ENCODE measurements at regions not wholly inside any gene's neighbourhood (a gene's known extent, or its start where the extent isn't known, plus 50 kb on each side); places are given as distances from the start of the nearest gene placed in this dataset.

DNA sequence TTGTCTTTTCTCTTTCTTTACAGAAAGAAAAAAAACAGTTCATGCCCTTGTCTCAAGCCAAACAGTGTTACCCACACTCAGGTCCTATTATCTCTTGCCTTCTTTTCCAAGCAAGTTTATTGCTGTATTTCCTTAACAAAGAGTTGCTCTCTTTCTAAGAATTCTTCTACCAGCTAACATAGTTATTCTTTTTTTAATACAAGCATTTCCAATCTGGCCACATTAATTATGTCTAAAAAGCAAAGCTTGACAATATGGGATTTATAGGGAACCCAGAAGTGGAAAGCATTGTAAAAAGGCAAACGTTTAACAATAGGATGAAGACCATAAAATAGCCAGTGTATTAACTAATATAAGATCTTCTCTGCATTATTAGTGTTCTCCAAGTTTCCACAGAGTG, 272.5 kb upstream of the CWC22 start:
- no peak overlapping the region for H3K9ac ChIP-seq (ENCODE audit: low read depth in 1 of 2, low read length in 2 of 2)

DNA sequence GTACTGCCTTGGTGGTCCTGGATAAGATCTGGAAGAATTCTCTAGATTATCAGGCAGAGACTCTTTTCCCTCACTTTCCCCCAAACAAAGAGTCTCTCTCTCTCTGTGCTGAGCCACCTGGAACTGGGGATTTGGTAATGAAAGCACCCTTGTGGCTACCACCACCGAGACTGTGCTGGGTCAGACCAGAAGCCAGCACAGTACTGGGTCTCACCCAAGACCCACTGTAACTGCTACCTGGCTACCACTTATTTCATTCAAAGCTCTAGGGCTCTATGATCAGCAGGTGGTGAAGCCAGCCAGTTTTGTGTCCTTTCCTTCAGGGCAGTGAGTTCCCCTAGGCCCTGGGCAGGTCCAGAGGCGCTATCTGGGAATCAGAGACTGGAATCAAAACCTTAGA, 269.6 kb upstream of the CWC22 start:
- Histone ChIP-seq H3K4me1 (ENCODE audit: control insufficient read depth in 2 of 2, insufficient read depth in 2 of 2, low read length in 2 of 2) (no peaks in the 10 kb centered on the region), H3K9ac (ENCODE audit: low read depth in 1 of 2, low read length in 2 of 2) (no peak overlapping the region), H3K4me3 (ENCODE audit: low read length in 2 of 2) (no peak overlapping the region), H3K27me3 (ENCODE audit: control insufficient read depth in 2 of 2, insufficient read depth in 2 of 2, low read length in 2 of 2) (no peaks in the 10 kb centered on the region), H3K27ac (ENCODE audit: low read depth in 2 of 2, low read length in 2 of 2) (no peak overlapping the region), H3K9me3 (ENCODE audit: control insufficient read depth in 2 of 2, low read length in 2 of 2) (no peaks in the 10 kb centered on the region), H3K36me3 (ENCODE audit: control insufficient read depth in 2 of 2, insufficient read depth in 2 of 2, low read length in 2 of 2) (no peaks in the 10 kb centered on the region)

More for the DNA sequence above, 272.5 kb upstream of the CWC22 start:
- Histone ChIP-seq H3K4me1 (ENCODE audit: control insufficient read depth in 2 of 2, insufficient read depth in 2 of 2, low read length in 2 of 2) (no peaks in the 10 kb centered on the region), H3K9me3 (ENCODE audit: control insufficient read depth in 2 of 2, low read length in 2 of 2) (no peaks in the 10 kb centered on the region), H3K27ac (ENCODE audit: low read depth in 2 of 2, low read length in 2 of 2) (no peak overlapping the region), H3K27me3 (ENCODE audit: control insufficient read depth in 2 of 2, insufficient read depth in 2 of 2, low read length in 2 of 2) (no peaks in the 10 kb centered on the region), H3K36me3 (ENCODE audit: control insufficient read depth in 2 of 2, insufficient read depth in 2 of 2, low read length in 2 of 2) (no peaks in the 10 kb centered on the region), H3K4me3 (ENCODE audit: low read length in 2 of 2) (no peak overlapping the region)

- no peaks in the 10 kb centered on the region for H3K36me3 ChIP-seq (ENCODE audit: control insufficient read depth in 2 of 2, insufficient read depth in 2 of 2, low read length in 2 of 2)
These were observed 260.9 kb upstream of the CWC22 start for GRCh38 chr2:180268006-180268405.

DNA sequence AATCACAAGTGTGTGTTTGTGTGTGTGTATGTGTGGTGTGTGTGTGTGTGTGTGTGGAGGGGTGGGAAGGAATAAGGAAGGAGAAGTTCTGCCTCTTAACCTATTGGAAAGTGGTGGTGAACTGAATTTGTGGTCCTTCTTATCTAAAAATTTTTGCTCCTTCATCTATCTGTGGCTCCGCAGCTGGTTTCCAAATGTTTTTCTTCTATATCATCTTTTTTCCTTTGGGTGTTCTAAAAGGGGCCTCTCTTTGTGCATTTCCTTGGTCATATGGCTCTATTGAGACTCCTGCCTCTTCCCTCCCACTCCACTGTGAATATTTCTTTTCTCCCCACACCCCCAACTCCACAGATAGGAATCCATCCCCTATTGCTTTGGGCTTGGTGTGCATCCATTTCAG, 254.9 kb upstream of the CWC22 start:
- Histone ChIP-seq H3K4me3 (ENCODE audit: low read length in 2 of 2) (no peak overlapping the region), H3K9ac (ENCODE audit: low read depth in 1 of 2, low read length in 2 of 2) (no peak overlapping the region), H3K9me3 (ENCODE audit: control insufficient read depth in 2 of 2, low read length in 2 of 2) (no peaks in the 10 kb centered on the region), H3K4me1 (ENCODE audit: control insufficient read depth in 2 of 2, insufficient read depth in 2 of 2, low read length in 2 of 2) (peaks cover 0 to 3% of the 10 kb centered on the region in 2 donors), H3K36me3 (ENCODE audit: control insufficient read depth in 2 of 2, insufficient read depth in 2 of 2, low read length in 2 of 2) (no peaks in the 10 kb centered on the region), H3K27me3 (ENCODE audit: control insufficient read depth in 2 of 2, insufficient read depth in 2 of 2, low read length in 2 of 2) (peaks cover 4 to 26% of the 10 kb centered on the region in 2 donors), H3K27ac (ENCODE audit: low read depth in 2 of 2, low read length in 2 of 2) (no peak overlapping the region)

More at GRCh38 chr2:180268006-180268405, 260.9 kb upstream of the CWC22 start:
- H3K9me3 ChIP-seq (ENCODE audit: control insufficient read depth in 2 of 2, low read length in 2 of 2) = no peaks in the 10 kb centered on the region
- peaks cover 0 to 9% of the 10 kb centered on the region in 2 donors for H3K27me3 ChIP-seq (ENCODE audit: control insufficient read depth in 2 of 2, insufficient read depth in 2 of 2, low read length in 2 of 2)
- H3K9ac ChIP-seq (ENCODE audit: low read depth in 1 of 2, low read length in 2 of 2) = no peak overlapping the region
- no peaks in the 10 kb centered on the region for H3K4me1 ChIP-seq (ENCODE audit: control insufficient read depth in 2 of 2, insufficient read depth in 2 of 2, low read length in 2 of 2)
- no peak overlapping the region for H3K4me3 ChIP-seq (ENCODE audit: low read length in 2 of 2)
- H3K27ac ChIP-seq (ENCODE audit: low read depth in 2 of 2, low read length in 2 of 2) = no peak overlapping the region

DNA sequence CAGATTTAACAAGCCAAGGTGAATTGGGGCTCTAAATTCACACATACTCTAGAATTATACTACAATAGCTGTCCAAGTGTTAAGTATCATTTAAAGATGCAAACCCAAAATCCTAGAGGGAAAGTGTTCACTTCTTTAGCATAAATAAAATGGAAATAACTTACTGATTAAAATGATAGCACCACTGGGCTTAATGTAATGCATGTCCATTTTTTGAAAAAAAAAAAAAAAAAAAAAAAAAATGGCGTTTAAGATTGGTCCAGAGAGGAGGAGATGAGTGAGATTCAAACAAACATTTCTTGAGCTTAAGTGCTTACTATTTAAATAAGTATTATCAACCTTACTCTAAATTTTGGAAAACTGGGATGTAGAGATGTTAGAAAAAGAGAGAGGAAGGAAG, 251.5 kb upstream of the CWC22 start:
- H3K9ac ChIP-seq (ENCODE audit: low read depth in 1 of 2, low read length in 2 of 2) = no peak overlapping the region
- H3K36me3 ChIP-seq (ENCODE audit: control insufficient read depth in 2 of 2, insufficient read depth in 2 of 2, low read length in 2 of 2) = no peaks in the 10 kb centered on the region
- peaks cover 7 to 44% of the 10 kb centered on the region in 2 donors for H3K27me3 ChIP-seq (ENCODE audit: control insufficient read depth in 2 of 2, insufficient read depth in 2 of 2, low read length in 2 of 2)
- no peaks in the 10 kb centered on the region for H3K9me3 ChIP-seq (ENCODE audit: control insufficient read depth in 2 of 2, low read length in 2 of 2)
- no peak overlapping the region for H3K4me3 ChIP-seq (ENCODE audit: low read length in 2 of 2)
- no peak overlapping the region for H3K27ac ChIP-seq (ENCODE audit: low read depth in 2 of 2, low read length in 2 of 2)
- peaks cover 0 to 3% of the 10 kb centered on the region in 2 donors for H3K4me1 ChIP-seq (ENCODE audit: control insufficient read depth in 2 of 2, insufficient read depth in 2 of 2, low read length in 2 of 2)

DNA sequence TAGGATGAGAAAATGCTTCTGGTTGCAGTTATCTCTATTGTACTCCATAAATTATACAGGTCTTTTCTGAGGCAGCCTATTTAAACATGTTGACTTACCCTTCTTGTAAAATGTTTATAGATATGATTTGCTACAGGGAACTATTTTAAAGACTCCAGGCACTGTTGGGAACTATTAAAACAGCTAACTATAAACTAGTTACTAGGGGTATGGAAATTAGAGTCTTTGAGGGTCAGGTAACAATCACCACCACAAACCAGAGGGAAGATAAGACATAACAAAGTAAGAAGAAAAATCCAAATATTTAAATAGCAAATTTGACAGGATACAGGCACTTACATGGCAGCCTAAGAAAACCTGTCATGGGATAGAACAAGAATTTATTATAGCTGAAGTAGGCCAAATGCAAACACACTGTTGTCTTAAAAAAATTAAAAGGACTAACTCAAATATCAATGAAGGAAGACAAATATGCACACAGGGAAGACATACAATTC, 251.0 kb upstream of the CWC22 start:
- H3K9me3 ChIP-seq (ENCODE audit: control insufficient read depth in 2 of 2, low read length in 2 of 2) = no peaks in the 10 kb centered on the region
- H3K27ac ChIP-seq (ENCODE audit: low read depth in 2 of 2, low read length in 2 of 2) = no peak overlapping the region
- H3K4me1 ChIP-seq (ENCODE audit: control insufficient read depth in 2 of 2, insufficient read depth in 2 of 2, low read length in 2 of 2) = peaks cover 0 to 3% of the 10 kb centered on the region in 2 donors
- H3K9ac ChIP-seq (ENCODE audit: low read depth in 1 of 2, low read length in 2 of 2) = no peak overlapping the region
- peaks cover 7 to 44% of the 10 kb centered on the region in 2 donors for H3K27me3 ChIP-seq (ENCODE audit: control insufficient read depth in 2 of 2, insufficient read depth in 2 of 2, low read length in 2 of 2)
- no peak overlapping the region for H3K4me3 ChIP-seq (ENCODE audit: low read length in 2 of 2)
- H3K36me3 ChIP-seq (ENCODE audit: control insufficient read depth in 2 of 2, insufficient read depth in 2 of 2, low read length in 2 of 2) = no peaks in the 10 kb centered on the region

GRCh38 chr2:180257247-180257646, 250.2 kb upstream of the CWC22 start:
- Histone ChIP-seq H3K27ac (ENCODE audit: low read depth in 2 of 2, low read length in 2 of 2) (no peak overlapping the region), H3K4me3 (ENCODE audit: low read length in 2 of 2) (no peak overlapping the region), H3K9ac (ENCODE audit: low read depth in 1 of 2, low read length in 2 of 2) (no peak overlapping the region), H3K9me3 (ENCODE audit: control insufficient read depth in 2 of 2, low read length in 2 of 2) (no peaks in the 10 kb centered on the region), H3K36me3 (ENCODE audit: control insufficient read depth in 2 of 2, insufficient read depth in 2 of 2, low read length in 2 of 2) (no peaks in the 10 kb centered on the region), H3K27me3 (ENCODE audit: control insufficient read depth in 2 of 2, insufficient read depth in 2 of 2, low read length in 2 of 2) (peaks cover 7 to 44% of the 10 kb centered on the region in 2 donors), H3K4me1 (ENCODE audit: control insufficient read depth in 2 of 2, insufficient read depth in 2 of 2, low read length in 2 of 2) (peaks cover 0 to 3% of the 10 kb centered on the region in 2 donors)

- Histone ChIP-seq H3K27me3 (ENCODE audit: control insufficient read depth in 2 of 2, insufficient read depth in 2 of 2, low read length in 2 of 2) (peaks cover 3 to 36% of the 10 kb centered on the region in 2 donors), H3K36me3 (ENCODE audit: control insufficient read depth in 2 of 2, insufficient read depth in 2 of 2, low read length in 2 of 2) (no peaks in the 10 kb centered on the region), H3K4me1 (ENCODE audit: control insufficient read depth in 2 of 2, insufficient read depth in 2 of 2, low read length in 2 of 2) (peaks cover 0 to 3% of the 10 kb centered on the region in 2 donors), H3K9ac (ENCODE audit: low read depth in 1 of 2, low read length in 2 of 2) (no peak overlapping the region), H3K4me3 (ENCODE audit: low read length in 2 of 2) (no peak overlapping the region), H3K27ac (ENCODE audit: low read depth in 2 of 2, low read length in 2 of 2) (no peak overlapping the region), H3K9me3 (ENCODE audit: control insufficient read depth in 2 of 2, low read length in 2 of 2) (no peaks in the 10 kb centered on the region)
These were observed 248.9 kb upstream of the CWC22 start for GRCh38 chr2:180255981-180256380.

GRCh38 chr2:180254872-180255271, 247.8 kb upstream of the CWC22 start:
- no peak overlapping the region for H3K9ac ChIP-seq (ENCODE audit: low read depth in 1 of 2, low read length in 2 of 2)
- no peak overlapping the region for H3K27ac ChIP-seq (ENCODE audit: low read depth in 2 of 2, low read length in 2 of 2)
- no peaks in the 10 kb centered on the region for H3K36me3 ChIP-seq (ENCODE audit: control insufficient read depth in 2 of 2, insufficient read depth in 2 of 2, low read length in 2 of 2)
- peaks cover 3 to 32% of the 10 kb centered on the region in 2 donors for H3K27me3 ChIP-seq (ENCODE audit: control insufficient read depth in 2 of 2, insufficient read depth in 2 of 2, low read length in 2 of 2)
- no peaks in the 10 kb centered on the region for H3K9me3 ChIP-seq (ENCODE audit: control insufficient read depth in 2 of 2, low read length in 2 of 2)
- H3K4me1 ChIP-seq (ENCODE audit: control insufficient read depth in 2 of 2, insufficient read depth in 2 of 2, low read length in 2 of 2) = peaks cover 0 to 3% of the 10 kb centered on the region in 2 donors
- H3K4me3 ChIP-seq (ENCODE audit: low read length in 2 of 2) = no peak overlapping the region

- H3K9me3 ChIP-seq (ENCODE audit: control insufficient read depth in 2 of 2, low read length in 2 of 2) = no peaks in the 10 kb centered on the region
- H3K4me1 ChIP-seq (ENCODE audit: control insufficient read depth in 2 of 2, insufficient read depth in 2 of 2, low read length in 2 of 2) = no peaks in the 10 kb centered on the region
- H3K27ac ChIP-seq (ENCODE audit: low read depth in 2 of 2, low read length in 2 of 2) = no peak overlapping the region
- H3K36me3 ChIP-seq (ENCODE audit: control insufficient read depth in 2 of 2, insufficient read depth in 2 of 2, low read length in 2 of 2) = no peaks in the 10 kb centered on the region
- peaks cover 0 to 9% of the 10 kb centered on the region in 2 donors for H3K27me3 ChIP-seq (ENCODE audit: control insufficient read depth in 2 of 2, insufficient read depth in 2 of 2, low read length in 2 of 2)
- no peak overlapping the region for H3K9ac ChIP-seq (ENCODE audit: low read depth in 1 of 2, low read length in 2 of 2)
- no peak overlapping the region for H3K4me3 ChIP-seq (ENCODE audit: low read length in 2 of 2)
These were observed 240.6 kb upstream of the CWC22 start for GRCh38 chr2:180247658-180248057.

DNA sequence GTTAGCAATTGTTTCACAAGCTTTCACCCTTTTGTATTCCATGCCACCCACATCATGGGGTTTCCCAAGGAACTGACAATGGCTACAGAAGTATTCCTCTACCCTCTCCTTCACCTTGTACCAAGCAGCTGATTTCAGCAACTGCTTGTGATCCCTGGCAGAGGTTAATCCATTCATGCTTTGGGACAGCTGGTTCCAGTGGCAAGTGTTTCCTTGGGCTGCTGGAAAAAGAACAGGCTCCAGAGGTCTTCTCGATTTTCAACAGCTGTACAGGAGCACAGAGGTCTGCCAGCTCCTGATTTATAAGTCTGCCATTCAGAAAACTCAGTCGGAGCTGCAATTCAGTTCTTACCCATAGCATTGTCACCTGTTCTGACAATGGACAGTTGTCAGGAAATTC, 239.2 kb upstream of the CWC22 start:
- Histone ChIP-seq H3K36me3 (ENCODE audit: control insufficient read depth in 2 of 2, insufficient read depth in 2 of 2, low read length in 2 of 2) (no peaks in the 10 kb centered on the region), H3K9me3 (ENCODE audit: control insufficient read depth in 2 of 2, low read length in 2 of 2) (no peaks in the 10 kb centered on the region), H3K9ac (ENCODE audit: low read depth in 1 of 2, low read length in 2 of 2) (no peak overlapping the region), H3K4me3 (ENCODE audit: low read length in 2 of 2) (no peak overlapping the region), H3K27me3 (ENCODE audit: control insufficient read depth in 2 of 2, insufficient read depth in 2 of 2, low read length in 2 of 2) (peaks cover 0 to 9% of the 10 kb centered on the region in 2 donors), H3K4me1 (ENCODE audit: control insufficient read depth in 2 of 2, insufficient read depth in 2 of 2, low read length in 2 of 2) (no peaks in the 10 kb centered on the region), H3K27ac (ENCODE audit: low read depth in 2 of 2, low read length in 2 of 2) (no peak overlapping the region)

Measured in mucosa of rectum (tissue), 2 donors.